Prostate gland (tissue), 2 donors: ENCODE measurements at regions not wholly inside any gene's neighbourhood (a gene's known extent, or its start where the extent isn't known, plus 50 kb on each side); places are given as distances from the start of the nearest gene placed in this dataset.

ENCODE experiments used
- CTCF ChIP-seq, 4 experiments: fragments of 200-600 bp in 2 of 4; fragments of 450-650 bp in 2 of 4; sonication (generic) in 2 of 4; IDR thresholded peaks; 1 replicate in 3 of 4; 2 replicates in 1 of 4; pipeline ENCODE4 v1.5.1; 2016 to 2019; ENCODE audit warnings: antibody characterized with exemption in 4 of 4, mild to moderate bottlenecking in 2 of 4, moderate library complexity in 2 of 4
- POLR2A ChIP-seq: fragments of 450-650 bp; IDR thresholded peaks from one replicate; pipeline ENCODE4 v1.6.1; 2016; ENCODE audit warnings: antibody characterized with exemption, mild to moderate bottlenecking

- TF ChIP-seq CTCF (IDR thresholded peaks at IDR 0.05) (no peak), POLR2A (no peak)
These were observed 314.3 kb downstream of the EPHA7 start for GRCh38 chr6:93105017-93105416.
